HepG2 (cell line): ENCODE measurements at regions not wholly inside any gene's neighbourhood (a gene's known extent, or its start where the extent isn't known, plus 50 kb on each side); places are given as distances from the start of the nearest gene placed in this dataset.
A peak's percentile ranks its signal among the peaks of the same experiment; 100 is the strongest.

Experiments used
- ARNT ChIP-seq: fragments of 450-650 bp; IDR thresholded peaks from 2 replicates; pipeline ENCODE4 v1.6.1; 2017
- DPF2 ChIP-seq: sonication (generic); formaldehyde crosslinking; IDR thresholded peaks from 2 replicates; pipeline ENCODE4 v1.4.0; 2020; ENCODE audit warnings: mild to moderate bottlenecking, low read depth, missing genetic modification reagents, borderline replicate concordance
- FOXK1 ChIP-seq: sonication (generic); formaldehyde crosslinking; IDR thresholded peaks from 2 replicates; pipeline ENCODE4 v1.4.0; 2020; ENCODE audit warnings: low read depth, missing genetic modification reagents, borderline replicate concordance
- GTF2F1 ChIP-seq: fragments of 150-350 bp; IDR thresholded peaks from 2 replicates; pipeline ENCODE4 v1.6.1; 2014; ENCODE audit warnings: low read length
- HMGA1 ChIP-seq: sonication (generic); formaldehyde crosslinking; conservative IDR thresholded peaks from 2 replicates; pipeline ENCODE4 v1.4.0; 2020; ENCODE audit warnings: missing genetic modification reagents
- HOXD1 ChIP-seq: sonication (generic); formaldehyde crosslinking; IDR thresholded peaks from 2 replicates; pipeline ENCODE4 v1.5.0; 2020; ENCODE audit warnings: missing genetic modification reagents
- MEF2D ChIP-seq: sonication (generic); formaldehyde crosslinking; IDR thresholded peaks from 2 replicates; pipeline ENCODE4 v1.5.1; 2020; ENCODE audit warnings: mild to moderate bottlenecking, missing genetic modification reagents
- PLRG1 ChIP-seq: fragments of 450-650 bp; conservative IDR thresholded peaks from 2 replicates; pipeline ENCODE4 v1.6.1; 2016
- TBL1XR1 ChIP-seq: fragments of 150-350 bp; IDR thresholded peaks from 2 replicates; pipeline ENCODE4 v1.6.1; 2014; ENCODE audit warnings: borderline replicate concordance, low read length; ENCODE audit not compliant: partially characterized antibody
- TBX3 ChIP-seq: fragments of 450-650 bp; IDR thresholded peaks from 2 replicates; pipeline ENCODE4 v1.6.1; 2017; ENCODE audit warnings: antibody characterized with exemption, mild to moderate bottlenecking, inconsistent platforms, borderline replicate concordance
- ZNF136 ChIP-seq: sonication (generic); formaldehyde crosslinking; IDR thresholded peaks from 2 replicates; pipeline ENCODE4 v1.8.1; 2022; ENCODE audit warnings: low read depth, mild to moderate bottlenecking, moderate library complexity, missing genetic modification reagents
- ZNF282 ChIP-seq: fragments of 450-650 bp; IDR thresholded peaks from 2 replicates; pipeline ENCODE4 v1.6.1; 2018; ENCODE audit not compliant: partially characterized antibody
- ZNF333 ChIP-seq: sonication (generic); formaldehyde crosslinking; IDR thresholded peaks from 2 replicates; pipeline ENCODE4 v1.4.0; 2020; ENCODE audit warnings: mild to moderate bottlenecking, missing genetic modification reagents, borderline replicate concordance
- ZNF530 ChIP-seq: sonication (generic); formaldehyde crosslinking; IDR thresholded peaks from 2 replicates; pipeline ENCODE4 v1.5.0; 2020; ENCODE audit warnings: low read depth, mild to moderate bottlenecking, missing genetic modification reagents
- ZNF564 ChIP-seq: sonication (generic); formaldehyde crosslinking; IDR thresholded peaks from 2 replicates; pipeline ENCODE4 v1.8.1; 2023; ENCODE audit warnings: mild to moderate bottlenecking, missing genetic modification reagents
- ZNF644 ChIP-seq: IDR thresholded peaks from 2 replicates; pipeline ENCODE4 v1.6.1; 2016; ENCODE audit warnings: low read depth
- ZNF749 ChIP-seq: sonication (generic); formaldehyde crosslinking; IDR thresholded peaks from 2 replicates; pipeline ENCODE4 v1.8.0; 2022; ENCODE audit warnings: mild to moderate bottlenecking, missing genetic modification reagents, moderate library complexity, borderline replicate concordance
- TF ChIP-seq, protein P1 (sequence below): sonication (generic); formaldehyde crosslinking; IDR thresholded peaks from 2 replicates; pipeline ENCODE4 v1.8.1; 2022; ENCODE audit warnings: low read depth, mild to moderate bottlenecking, missing genetic modification reagents
- TF ChIP-seq, protein P2 (sequence below): sonication (generic); formaldehyde crosslinking; conservative IDR thresholded peaks from 2 replicates; pipeline ENCODE4 v1.4.0; 2020; ENCODE audit warnings: missing genetic modification reagents
- TF ChIP-seq, protein P3 (sequence below): sonication (generic); formaldehyde crosslinking; conservative IDR thresholded peaks from 2 replicates; pipeline ENCODE4 v1.4.0; 2020; ENCODE audit warnings: missing genetic modification reagents
- TF ChIP-seq, protein P4 (sequence below): sonication (generic); formaldehyde crosslinking; conservative IDR thresholded peaks from 2 replicates; pipeline ENCODE4 v1.4.0; 2020; ENCODE audit warnings: mild to moderate bottlenecking, missing genetic modification reagents, moderate library complexity

DNA sequence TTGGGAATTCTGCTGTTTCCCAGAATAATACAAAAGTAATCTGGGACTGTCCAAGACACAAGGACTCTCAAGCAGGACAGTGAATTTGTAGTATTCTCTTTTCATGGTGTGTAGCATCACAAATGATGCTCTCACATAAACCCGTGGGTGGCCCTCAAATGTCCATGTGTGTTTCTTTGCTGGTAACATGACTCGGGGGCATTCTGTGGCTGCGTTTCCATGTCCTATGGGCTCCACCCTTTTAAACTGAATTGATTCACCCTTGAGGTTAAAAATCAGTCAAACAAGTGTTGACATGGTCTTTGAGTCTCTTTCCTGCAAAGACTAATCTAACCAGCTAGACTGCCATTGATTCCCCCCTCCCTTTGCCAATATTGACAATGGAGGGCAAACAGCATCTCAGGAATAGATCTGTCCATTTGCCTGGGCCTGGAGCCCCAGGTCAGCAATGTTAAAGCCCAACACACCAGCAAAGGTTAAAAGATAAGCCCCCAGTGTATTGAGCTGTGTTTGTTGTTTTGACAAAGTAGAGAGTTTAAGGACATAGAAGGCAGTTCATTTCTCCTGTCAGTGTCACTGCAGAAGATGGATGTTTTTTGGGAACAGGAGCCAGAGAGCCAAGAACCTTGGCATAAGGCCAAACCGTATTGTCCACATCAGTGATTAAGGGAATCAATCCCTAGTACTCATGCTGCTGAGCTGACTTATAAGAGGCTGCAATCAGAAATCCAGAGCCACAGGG, 117.1 kb upstream of the COX10 start (continued):
- peak; percentile 90 for TF ChIP-seq TBL1XR1
- TF ChIP-seq, protein P1, sequence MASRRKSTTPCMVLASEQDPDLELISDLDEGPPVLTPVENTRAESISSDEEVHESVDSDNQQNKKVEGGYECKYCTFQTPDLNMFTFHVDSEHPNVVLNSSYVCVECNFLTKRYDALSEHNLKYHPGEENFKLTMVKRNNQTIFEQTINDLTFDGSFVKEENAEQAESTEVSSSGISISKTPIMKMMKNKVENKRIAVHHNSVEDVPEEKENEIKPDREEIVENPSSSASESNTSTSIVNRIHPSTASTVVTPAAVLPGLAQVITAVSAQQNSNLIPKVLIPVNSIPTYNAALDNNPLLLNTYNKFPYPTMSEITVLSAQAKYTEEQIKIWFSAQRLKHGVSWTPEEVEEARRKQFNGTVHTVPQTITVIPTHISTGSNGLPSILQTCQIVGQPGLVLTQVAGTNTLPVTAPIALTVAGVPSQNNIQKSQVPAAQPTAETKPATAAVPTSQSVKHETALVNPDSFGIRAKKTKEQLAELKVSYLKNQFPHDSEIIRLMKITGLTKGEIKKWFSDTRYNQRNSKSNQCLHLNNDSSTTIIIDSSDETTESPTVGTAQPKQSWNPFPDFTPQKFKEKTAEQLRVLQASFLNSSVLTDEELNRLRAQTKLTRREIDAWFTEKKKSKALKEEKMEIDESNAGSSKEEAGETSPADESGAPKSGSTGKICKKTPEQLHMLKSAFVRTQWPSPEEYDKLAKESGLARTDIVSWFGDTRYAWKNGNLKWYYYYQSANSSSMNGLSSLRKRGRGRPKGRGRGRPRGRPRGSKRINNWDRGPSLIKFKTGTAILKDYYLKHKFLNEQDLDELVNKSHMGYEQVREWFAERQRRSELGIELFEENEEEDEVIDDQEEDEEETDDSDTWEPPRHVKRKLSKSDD (CRISPR knock-in tag) = 0 out of 2 replicates have a peak, but pooled peaks have one; percentile 52
- TF ChIP-seq, protein P2, sequence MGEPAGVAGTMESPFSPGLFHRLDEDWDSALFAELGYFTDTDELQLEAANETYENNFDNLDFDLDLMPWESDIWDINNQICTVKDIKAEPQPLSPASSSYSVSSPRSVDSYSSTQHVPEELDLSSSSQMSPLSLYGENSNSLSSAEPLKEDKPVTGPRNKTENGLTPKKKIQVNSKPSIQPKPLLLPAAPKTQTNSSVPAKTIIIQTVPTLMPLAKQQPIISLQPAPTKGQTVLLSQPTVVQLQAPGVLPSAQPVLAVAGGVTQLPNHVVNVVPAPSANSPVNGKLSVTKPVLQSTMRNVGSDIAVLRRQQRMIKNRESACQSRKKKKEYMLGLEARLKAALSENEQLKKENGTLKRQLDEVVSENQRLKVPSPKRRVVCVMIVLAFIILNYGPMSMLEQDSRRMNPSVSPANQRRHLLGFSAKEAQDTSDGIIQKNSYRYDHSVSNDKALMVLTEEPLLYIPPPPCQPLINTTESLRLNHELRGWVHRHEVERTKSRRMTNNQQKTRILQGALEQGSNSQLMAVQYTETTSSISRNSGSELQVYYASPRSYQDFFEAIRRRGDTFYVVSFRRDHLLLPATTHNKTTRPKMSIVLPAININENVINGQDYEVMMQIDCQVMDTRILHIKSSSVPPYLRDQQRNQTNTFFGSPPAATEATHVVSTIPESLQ (CRISPR knock-in tag) = 0 out of 2 replicates have a peak, but pooled peaks have one; percentile 44
- TF ChIP-seq ZNF333 = no peak
- TF ChIP-seq FOXK1 = peak; percentile 86; the same call in 1 of the 2 replicates
- TF ChIP-seq ARNT = no peak
- peak; percentile 100 for TF ChIP-seq HOXD1 (CRISPR knock-in tag)
- no peak for TF ChIP-seq HMGA1 (CRISPR knock-in tag)
- no peak for TF ChIP-seq ZNF564
- peak; percentile 96 for TF ChIP-seq MEF2D (CRISPR knock-in tag)
- no peak for TF ChIP-seq PLRG1
- TF ChIP-seq ZNF530 (CRISPR knock-in tag) = no peak
- no peak for TF ChIP-seq GTF2F1
- TF ChIP-seq, protein P3, sequence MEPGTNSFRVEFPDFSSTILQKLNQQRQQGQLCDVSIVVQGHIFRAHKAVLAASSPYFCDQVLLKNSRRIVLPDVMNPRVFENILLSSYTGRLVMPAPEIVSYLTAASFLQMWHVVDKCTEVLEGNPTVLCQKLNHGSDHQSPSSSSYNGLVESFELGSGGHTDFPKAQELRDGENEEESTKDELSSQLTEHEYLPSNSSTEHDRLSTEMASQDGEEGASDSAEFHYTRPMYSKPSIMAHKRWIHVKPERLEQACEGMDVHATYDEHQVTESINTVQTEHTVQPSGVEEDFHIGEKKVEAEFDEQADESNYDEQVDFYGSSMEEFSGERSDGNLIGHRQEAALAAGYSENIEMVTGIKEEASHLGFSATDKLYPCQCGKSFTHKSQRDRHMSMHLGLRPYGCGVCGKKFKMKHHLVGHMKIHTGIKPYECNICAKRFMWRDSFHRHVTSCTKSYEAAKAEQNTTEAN (CRISPR knock-in tag) = no peak
- no peak; the same call in 1 of the 2 replicates for TF ChIP-seq ZNF749 (CRISPR knock-in tag)
- TF ChIP-seq DPF2 = peak; percentile 95
- peak; percentile 70; the same call in 1 of the 2 replicates for TF ChIP-seq ZNF136 (CRISPR knock-in tag)
- TF ChIP-seq, protein P4, sequence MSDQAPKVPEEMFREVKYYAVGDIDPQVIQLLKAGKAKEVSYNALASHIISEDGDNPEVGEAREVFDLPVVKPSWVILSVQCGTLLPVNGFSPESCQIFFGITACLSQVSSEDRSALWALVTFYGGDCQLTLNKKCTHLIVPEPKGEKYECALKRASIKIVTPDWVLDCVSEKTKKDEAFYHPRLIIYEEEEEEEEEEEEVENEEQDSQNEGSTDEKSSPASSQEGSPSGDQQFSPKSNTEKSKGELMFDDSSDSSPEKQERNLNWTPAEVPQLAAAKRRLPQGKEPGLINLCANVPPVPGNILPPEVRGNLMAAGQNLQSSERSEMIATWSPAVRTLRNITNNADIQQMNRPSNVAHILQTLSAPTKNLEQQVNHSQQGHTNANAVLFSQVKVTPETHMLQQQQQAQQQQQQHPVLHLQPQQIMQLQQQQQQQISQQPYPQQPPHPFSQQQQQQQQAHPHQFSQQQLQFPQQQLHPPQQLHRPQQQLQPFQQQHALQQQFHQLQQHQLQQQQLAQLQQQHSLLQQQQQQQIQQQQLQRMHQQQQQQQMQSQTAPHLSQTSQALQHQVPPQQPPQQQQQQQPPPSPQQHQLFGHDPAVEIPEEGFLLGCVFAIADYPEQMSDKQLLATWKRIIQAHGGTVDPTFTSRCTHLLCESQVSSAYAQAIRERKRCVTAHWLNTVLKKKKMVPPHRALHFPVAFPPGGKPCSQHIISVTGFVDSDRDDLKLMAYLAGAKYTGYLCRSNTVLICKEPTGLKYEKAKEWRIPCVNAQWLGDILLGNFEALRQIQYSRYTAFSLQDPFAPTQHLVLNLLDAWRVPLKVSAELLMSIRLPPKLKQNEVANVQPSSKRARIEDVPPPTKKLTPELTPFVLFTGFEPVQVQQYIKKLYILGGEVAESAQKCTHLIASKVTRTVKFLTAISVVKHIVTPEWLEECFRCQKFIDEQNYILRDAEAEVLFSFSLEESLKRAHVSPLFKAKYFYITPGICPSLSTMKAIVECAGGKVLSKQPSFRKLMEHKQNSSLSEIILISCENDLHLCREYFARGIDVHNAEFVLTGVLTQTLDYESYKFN (CRISPR knock-in tag) = peak; percentile 97
- peak; percentile 76 for TF ChIP-seq ZNF644
- no peak for TF ChIP-seq ZNF282
- peak; percentile 76; the same call in 1 of the 2 replicates for TF ChIP-seq TBX3
